Karpas-422 (cell line): ENCODE measurements at regions not wholly inside any gene's neighbourhood (a gene's known extent, or its start where the extent isn't known, plus 50 kb on each side); places are given as distances from the start of the nearest gene placed in this dataset.

Experiments
- DNase-seq: peaks from one replicate; pipeline ENCODE4 v3.0.0-alpha.2; 2015
- H2AFZ ChIP-seq: fragments of 200-600 bp; sonication (generic); 2 replicates; pipeline ENCODE4 v1.6.1; 2014; ENCODE audit warnings: antibody characterized with exemption, low read length, mixed read lengths
- H3K27ac ChIP-seq: fragments of 200-600 bp; sonication (generic); 2 replicates; pipeline ENCODE4 v1.5.1; 2014; ENCODE audit warnings: mild to moderate bottlenecking, low read length, moderate library complexity
- H3K27me3 ChIP-seq: fragments of 200-600 bp; sonication (generic); 2 replicates; pipeline ENCODE4 v1.6.1; 2014; ENCODE audit warnings: low read length, mixed read lengths
- H3K36me3 ChIP-seq: fragments of 200-600 bp; sonication (generic); 2 replicates; pipeline ENCODE4 v1.6.1; 2014; ENCODE audit warnings: low read length, mixed read lengths; ENCODE audit not compliant: insufficient read depth
- H3K4me1 ChIP-seq: fragments of 200-600 bp; sonication (generic); 2 replicates; pipeline ENCODE4 v1.6.1; 2014; ENCODE audit warnings: mild to moderate bottlenecking, low read length, mixed read lengths
- H3K4me2 ChIP-seq: fragments of 200-600 bp; sonication (generic); 2 replicates; pipeline ENCODE4 v1.6.1; 2014; ENCODE audit warnings: low read length, low read depth, mild to moderate bottlenecking; ENCODE audit not compliant: poor library complexity, severe bottlenecking
- H3K4me3 ChIP-seq: fragments of 200-600 bp; sonication (generic); 2 replicates; pipeline ENCODE4 v1.5.1; 2014; ENCODE audit warnings: mild to moderate bottlenecking, antibody characterized with exemption, low read length, mixed read lengths
- H3K79me2 ChIP-seq: fragments of 200-600 bp; sonication (generic); 2 replicates; pipeline ENCODE4 v1.6.1; 2014; ENCODE audit warnings: mild to moderate bottlenecking, low read length, mixed read lengths
- H3K9ac ChIP-seq: fragments of 200-600 bp; sonication (generic); 2 replicates; pipeline ENCODE4 v1.6.0; 2014; ENCODE audit warnings: low read length
- H3K9me2 ChIP-seq: fragments of 200-600 bp; sonication (generic), shearing (Covaris generic); replicated peaks from 2 replicates; pipeline ENCODE4 v1.6.0; 2014; ENCODE audit warnings: mild to moderate bottlenecking, low read length, moderate library complexity; ENCODE audit not compliant: insufficient read depth
- H3K9me3 ChIP-seq: fragments of 300-700, 200-600 bp; sonication (generic); 2 replicates; pipeline ENCODE4 v1.6.1; 2014; ENCODE audit warnings: low read length, mixed read lengths
- H4K20me1 ChIP-seq: fragments of 200-600 bp; sonication (generic); 2 replicates; pipeline ENCODE4 v1.6.1; 2014; ENCODE audit warnings: mild to moderate bottlenecking, antibody characterized with exemption, low read length, low read depth; ENCODE audit not compliant: insufficient read depth

GRCh38 chr7:98531717-98532116 is 85.4 kb upstream of the NPTX2 start:
- Histone ChIP-seq H3K79me2 (no peaks in the 10 kb centered on the region), H4K20me1 (no peaks in the 10 kb centered on the region), H2AFZ (no peak overlapping the region), H3K4me2 (no peak overlapping the region), H3K4me3 (no peak overlapping the region), H3K9me3 (peaks cover under 1% of the 10 kb centered on the region; the same call in 1 of the 2 replicates), H3K27ac (no peak overlapping the region), H3K9me2 (no peaks in the 10 kb centered on the region), H3K36me3 (no peaks in the 10 kb centered on the region), H3K4me1 (no peaks in the 10 kb centered on the region), H3K9ac (no peak overlapping the region), H3K27me3 (no peaks in the 10 kb centered on the region)
- DNase-seq, result peak; percentile 66

DNA sequence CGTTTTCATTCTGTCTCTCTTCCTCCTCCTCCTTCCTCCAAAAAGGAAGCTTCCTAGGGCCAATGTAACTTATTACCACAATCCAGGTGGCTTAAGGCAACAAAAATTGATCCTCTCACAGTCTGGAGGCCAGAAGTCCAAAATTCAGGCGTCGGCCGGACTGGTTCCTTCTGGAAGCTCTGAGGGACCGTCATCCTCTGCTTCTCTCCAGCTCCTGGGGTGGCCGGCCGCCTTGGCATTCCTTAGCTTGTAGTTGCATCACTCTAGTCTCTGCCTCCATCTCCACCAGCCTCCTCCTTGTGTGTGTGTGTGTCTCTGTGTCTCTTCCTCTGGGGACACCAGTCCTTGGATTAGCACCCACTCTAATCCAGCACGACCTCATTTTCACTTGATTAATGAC is 89.0 kb upstream of the NPTX2 start:
- H2AFZ ChIP-seq, result no peak overlapping the region
- DNase-seq, result no peak
- no peaks in the 10 kb centered on the region for H3K27me3 ChIP-seq
- H3K27ac ChIP-seq, result no peak overlapping the region
- no peak overlapping the region for H3K9ac ChIP-seq
- no peak overlapping the region for H3K4me3 ChIP-seq
- no peaks in the 10 kb centered on the region for H4K20me1 ChIP-seq
- H3K9me3 ChIP-seq, result no peaks in the 10 kb centered on the region
- no peak overlapping the region for H3K4me2 ChIP-seq
- no peaks in the 10 kb centered on the region for H3K9me2 ChIP-seq
- H3K4me1 ChIP-seq, result no peaks in the 10 kb centered on the region
- H3K36me3 ChIP-seq, result no peaks in the 10 kb centered on the region
- no peaks in the 10 kb centered on the region for H3K79me2 ChIP-seq

DNA sequence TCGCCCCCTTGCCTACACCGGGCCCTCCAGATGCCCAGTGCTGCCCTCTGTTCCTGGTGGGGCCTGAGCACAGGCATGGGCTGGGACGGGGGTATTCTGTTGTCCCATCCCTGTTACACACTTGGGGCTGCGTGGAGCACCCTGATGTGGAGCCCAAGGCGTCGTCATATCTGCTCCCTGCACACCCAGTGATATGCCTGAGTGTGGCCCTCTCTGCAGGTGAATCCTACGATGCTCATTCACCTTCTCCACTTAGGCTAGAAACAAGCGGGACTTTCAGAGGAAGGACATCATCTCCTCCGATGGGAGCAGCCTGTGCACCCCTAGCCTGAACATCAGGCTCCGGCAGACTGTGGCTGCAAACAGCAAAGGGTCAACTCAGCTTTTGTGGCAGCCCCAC is 91.0 kb upstream of the NPTX2 start:
- H3K9me2 ChIP-seq, result no peaks in the 10 kb centered on the region
- H3K27me3 ChIP-seq, result no peaks in the 10 kb centered on the region
- no peaks in the 10 kb centered on the region for H3K4me1 ChIP-seq
- H3K4me3 ChIP-seq, result no peak overlapping the region
- no peak overlapping the region for H3K9ac ChIP-seq
- no peak for DNase-seq
- H3K36me3 ChIP-seq, result no peaks in the 10 kb centered on the region
- no peaks in the 10 kb centered on the region for H3K79me2 ChIP-seq
- H3K4me2 ChIP-seq, result no peak overlapping the region
- no peak overlapping the region for H2AFZ ChIP-seq
- H3K27ac ChIP-seq, result no peak overlapping the region
- H3K9me3 ChIP-seq, result no peaks in the 10 kb centered on the region
- no peaks in the 10 kb centered on the region for H4K20me1 ChIP-seq

- H4K20me1 ChIP-seq, result no peaks in the 10 kb centered on the region
- H3K9ac ChIP-seq, result no peak overlapping the region
- no peaks in the 10 kb centered on the region for H3K27me3 ChIP-seq
- no peak for DNase-seq
- no peak overlapping the region for H3K27ac ChIP-seq
- no peak overlapping the region for H2AFZ ChIP-seq
- no peaks in the 10 kb centered on the region for H3K9me2 ChIP-seq
- no peaks in the 10 kb centered on the region for H3K79me2 ChIP-seq
- no peaks in the 10 kb centered on the region for H3K36me3 ChIP-seq
- H3K9me3 ChIP-seq, result no peaks in the 10 kb centered on the region
- H3K4me3 ChIP-seq, result no peak overlapping the region
- H3K4me2 ChIP-seq, result no peak overlapping the region
- H3K4me1 ChIP-seq, result no peaks in the 10 kb centered on the region
Measured at GRCh38 chr7:98521089-98521692, 95.9 kb upstream of the NPTX2 start.

- Histone ChIP-seq H3K36me3 (no peaks in the 10 kb centered on the region), H2AFZ (no peak overlapping the region), H3K4me1 (no peaks in the 10 kb centered on the region), H3K9ac (no peak overlapping the region), H3K27ac (no peak overlapping the region), H3K4me3 (no peak overlapping the region), H3K27me3 (no peaks in the 10 kb centered on the region), H3K79me2 (no peaks in the 10 kb centered on the region), H3K9me3 (no peaks in the 10 kb centered on the region), H3K9me2 (no peaks in the 10 kb centered on the region), H3K4me2 (no peak overlapping the region), H4K20me1 (no peaks in the 10 kb centered on the region)
- peak; percentile 54 for DNase-seq
Measured at GRCh38 chr7:98520356-98520951, 96.6 kb upstream of the NPTX2 start.

DNA sequence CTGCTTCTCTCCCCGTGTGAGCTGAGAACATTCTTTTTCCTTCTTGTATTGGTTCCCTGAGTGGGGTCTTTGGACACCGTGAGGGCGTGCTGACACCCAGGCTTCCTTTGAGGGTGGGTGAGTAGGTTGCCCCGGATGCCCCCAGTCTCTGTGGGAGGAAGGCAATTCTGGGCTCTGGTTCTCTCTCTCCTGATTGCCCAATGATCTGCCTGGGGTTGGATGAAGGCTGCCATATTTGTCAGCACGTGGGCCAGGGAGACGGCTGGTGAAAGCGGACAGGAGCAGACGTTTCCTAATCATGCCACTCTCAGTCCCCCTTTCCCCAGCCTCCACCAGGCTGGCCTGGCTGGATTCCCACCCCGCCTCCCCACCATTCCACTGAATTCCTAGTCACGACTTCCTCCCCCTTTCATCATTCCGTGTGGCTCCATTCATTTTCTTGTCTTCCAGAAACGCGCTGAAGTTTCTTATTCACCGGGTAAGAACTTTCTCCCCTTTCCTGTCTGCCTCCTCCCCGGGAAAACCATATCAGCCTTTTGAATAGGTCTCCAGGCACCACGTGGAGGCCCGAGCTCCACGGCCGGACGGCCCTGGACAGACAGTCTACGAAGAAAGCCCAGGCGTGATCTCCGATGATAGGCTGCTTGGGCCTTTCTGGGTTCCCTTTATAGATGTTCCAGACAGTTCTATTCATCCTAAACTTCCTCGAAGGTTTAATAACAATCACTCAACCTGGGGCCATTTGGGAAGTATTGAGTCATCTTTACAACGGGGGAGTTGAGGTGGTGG is 98.7 kb upstream of the NPTX2 start:
- no peak for DNase-seq
- Histone ChIP-seq H3K27ac (no peak overlapping the region), H3K79me2 (no peaks in the 10 kb centered on the region), H3K27me3 (no peaks in the 10 kb centered on the region), H3K4me3 (no peak overlapping the region), H3K9me2 (no peaks in the 10 kb centered on the region), H3K4me1 (peaks cover 5% of the 10 kb centered on the region), H2AFZ (no peak overlapping the region), H3K9me3 (no peaks in the 10 kb centered on the region), H4K20me1 (no peaks in the 10 kb centered on the region), H3K4me2 (no peak overlapping the region), H3K9ac (no peak overlapping the region), H3K36me3 (no peaks in the 10 kb centered on the region)

DNA sequence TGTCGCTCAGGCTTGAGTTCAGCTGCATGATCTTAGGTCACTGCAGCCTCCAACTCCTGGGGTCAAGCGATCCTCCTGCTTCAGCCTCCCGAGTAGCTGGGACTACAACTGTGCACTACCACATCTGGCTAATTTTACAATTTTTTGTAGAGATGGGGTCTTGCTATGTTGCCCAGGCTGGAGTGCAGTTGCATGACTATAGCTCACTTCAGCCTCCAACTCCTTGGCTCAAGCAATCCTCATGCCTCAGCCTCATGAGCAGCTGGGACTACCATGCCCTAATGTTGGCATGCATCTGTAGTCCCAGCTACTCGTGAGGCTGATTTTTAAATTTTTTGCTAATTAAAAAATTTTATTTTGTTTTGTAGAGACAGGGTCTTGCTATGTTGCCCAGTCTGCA is 101.9 kb upstream of the NPTX2 start:
- no peak overlapping the region for H2AFZ ChIP-seq
- H3K27me3 ChIP-seq, result no peaks in the 10 kb centered on the region
- H3K9me2 ChIP-seq, result no peaks in the 10 kb centered on the region
- H3K9ac ChIP-seq, result no peak overlapping the region
- no peaks in the 10 kb centered on the region for H3K79me2 ChIP-seq
- no peak overlapping the region for H3K27ac ChIP-seq
- peaks cover 5% of the 10 kb centered on the region for H3K4me1 ChIP-seq
- no peaks in the 10 kb centered on the region for H3K36me3 ChIP-seq
- H4K20me1 ChIP-seq, result no peaks in the 10 kb centered on the region
- DNase-seq, result no peak
- no peak overlapping the region for H3K4me3 ChIP-seq
- no peak overlapping the region for H3K4me2 ChIP-seq
- H3K9me3 ChIP-seq, result no peaks in the 10 kb centered on the region

GRCh38 chr7:98514211-98515031 is 102.7 kb upstream of the NPTX2 start:
- Histone ChIP-seq H3K4me1 (peaks cover 5% of the 10 kb centered on the region), H3K79me2 (no peaks in the 10 kb centered on the region), H3K27ac (no peak overlapping the region), H3K36me3 (no peaks in the 10 kb centered on the region), H3K27me3 (no peaks in the 10 kb centered on the region), H3K9ac (no peak overlapping the region), H3K4me2 (no peak overlapping the region), H3K9me2 (no peaks in the 10 kb centered on the region), H4K20me1 (no peaks in the 10 kb centered on the region), H2AFZ (no peak overlapping the region), H3K4me3 (no peak overlapping the region), H3K9me3 (no peaks in the 10 kb centered on the region)
- DNase-seq, result peak; percentile 51
